WI38 (cell line): ENCODE measurements at regions not wholly inside any gene's neighbourhood (a gene's known extent, or its start where the extent isn't known, plus 50 kb on each side); places are given as distances from the start of the nearest gene placed in this dataset.

Experiments used
- H3K4me3 ChIP-seq: 2 replicates; pipeline ENCODE4 v1.5.1; 2011; ENCODE audit warnings: low read depth, mild to moderate bottlenecking, control low read depth, low read length
- CTCF ChIP-seq: IDR thresholded peaks from 2 replicates; pipeline ENCODE4 v1.5.1; 2012; ENCODE audit warnings: low read depth, mild to moderate bottlenecking, control low read depth, low read length

GRCh38 chr14:87018294-87018693 lies 974.7 kb downstream of the GALC start:
- H3K4me3 ChIP-seq, result no peak overlapping the region
- TF ChIP-seq CTCF, result no peak

- no peak for TF ChIP-seq CTCF
Observed at GRCh38 chr14:87017335-87017734, 975.6 kb downstream of the GALC start.

GRCh38 chr14:87014856-87015255 lies 978.1 kb downstream of the GALC start:
- no peak overlapping the region for H3K4me3 ChIP-seq
- TF ChIP-seq CTCF, result no peak

More at GRCh38 chr14:87017335-87017734, 975.6 kb downstream of the GALC start:
- no peak overlapping the region for H3K4me3 ChIP-seq

DNA sequence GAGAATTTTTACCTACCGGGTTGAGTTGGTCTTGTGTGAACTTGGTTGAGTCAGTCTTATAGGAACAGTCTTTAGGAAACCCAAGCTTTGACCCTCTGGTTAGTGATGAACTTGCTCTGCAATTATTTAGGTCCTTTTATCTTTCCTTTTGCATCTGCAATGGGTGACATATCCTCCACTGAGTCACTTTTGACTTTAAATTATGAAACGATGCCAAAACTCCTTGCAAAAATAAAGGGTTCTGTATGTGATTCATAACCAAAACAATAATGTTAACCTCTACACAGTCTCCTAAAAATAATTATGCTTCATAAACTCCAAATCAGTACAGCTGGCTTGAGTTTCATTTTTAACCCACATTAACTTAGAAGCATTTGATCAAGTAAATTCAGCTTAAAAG lies 979.4 kb downstream of the GALC start:
- no peak overlapping the region for H3K4me3 ChIP-seq
- no peak for TF ChIP-seq CTCF

DNA sequence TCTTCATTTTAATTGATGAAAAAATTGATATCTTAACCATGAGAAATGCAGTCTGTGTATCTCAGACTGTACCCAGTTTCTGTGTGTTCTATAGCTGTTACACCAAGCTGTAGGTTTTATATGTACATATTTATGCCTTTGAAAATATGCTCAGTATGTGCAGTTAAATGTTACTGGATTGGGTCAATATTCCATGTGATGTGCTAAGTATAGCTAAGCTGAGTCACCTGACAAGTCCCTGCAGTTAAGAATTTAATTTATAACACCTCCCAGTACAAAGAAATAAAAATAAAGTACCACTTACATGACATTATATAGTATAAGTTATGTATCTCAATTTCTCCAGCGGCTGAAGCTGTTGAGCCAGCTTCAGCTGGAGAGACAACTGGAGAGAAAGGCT lies 984.0 kb downstream of the GALC start:
- no peak for TF ChIP-seq CTCF

GRCh38 chr14:87005280-87005679 lies 987.7 kb downstream of the GALC start:
- H3K4me3 ChIP-seq, result no peak overlapping the region

More for the DNA sequence above, 984.0 kb downstream of the GALC start:
- no peak overlapping the region for H3K4me3 ChIP-seq

GRCh38 chr14:87002776-87003175 lies 990.2 kb downstream of the GALC start:
- TF ChIP-seq CTCF, result no peak
- H3K4me3 ChIP-seq, result no peak overlapping the region

More at GRCh38 chr14:87005280-87005679, 987.7 kb downstream of the GALC start:
- TF ChIP-seq CTCF, result no peak
